Endothelial cell of umbilical vein (primary cell): ENCODE measurements at regions not wholly inside any gene's neighbourhood (a gene's known extent, or its start where the extent isn't known, plus 50 kb on each side); places are given as distances from the start of the nearest gene placed in this dataset.

Experiments
- BruUV-seq: library from RNA; stranded (reverse); fragments of 400-500 nt; replicated peaks from 2 replicates; lab custom pipeline; 2021; lab: Mats Ljungman, UMichigan
- CTCF ChIA-PET: fragments of 300-600, 350-600 bp; sonication (Branson Sonifier 250); formaldehyde crosslinking; loops from one replicate; lab custom pipeline; 2021; ENCODE audit warnings: antibody characterized with exemption, inconsistent platforms; lab: Charles Lee
- POLR2A ChIA-PET: fragments of 300-600, 350-600 bp; sonication (Branson Sonifier 250); formaldehyde crosslinking; loops from one replicate; lab custom pipeline; 2021; ENCODE audit warnings: antibody characterized with exemption, inconsistent platforms; lab: Charles Lee
- DNase-seq: peaks from one replicate; pipeline ENCODE4 v3.0.0-alpha.2; 2011; ENCODE audit warnings: low read depth, low spot score
- FAIRE-seq: peaks from 2 replicates; lab custom pipeline; 2011; peaks lifted over from hg19 to GRCh38; lab: Jason Lieb, UNC
- H2AFZ ChIP-seq: 2 replicates; pipeline ENCODE4 v1.6.0; 2012; ENCODE audit warnings: low read depth, low read length, control low read depth, inconsistent platforms
- H3K27ac ChIP-seq: 2 replicates; pipeline ENCODE4 v1.5.1; 2011; ENCODE audit warnings: low read depth, mild to moderate bottlenecking, control low read depth, low read length, moderate library complexity; ENCODE audit not compliant: insufficient read depth
- H3K27me3 ChIP-seq, 2 experiments: 2 replicates each; pipeline versions ENCODE4 v1.6.0 to v1.6.1; 2011; ENCODE audit warnings: low read length in 2 of 2, mixed read lengths in 1 of 2; ENCODE audit not compliant: control insufficient read depth in 2 of 2, insufficient read depth in 2 of 2
- H3K36me3 ChIP-seq, 2 experiments: 2 replicates in 1 of 2; 3 replicates in 1 of 2; pipeline ENCODE4 v1.5.1; 2011; ENCODE audit warnings: low read length in 2 of 2, mild to moderate bottlenecking in 1 of 2, moderate library complexity in 1 of 2; ENCODE audit not compliant: control insufficient read depth in 2 of 2, insufficient read depth in 2 of 2; ENCODE audit errors: extremely low read depth in 1 of 2
- H3K4me1 ChIP-seq: 3 replicates; pipeline ENCODE4 v1.5.1; 2011; ENCODE audit warnings: mild to moderate bottlenecking, low read length; ENCODE audit not compliant: control insufficient read depth, insufficient read depth; ENCODE audit errors: extremely low read depth
- H3K4me2 ChIP-seq: 2 replicates; pipeline ENCODE4 v1.6.1; 2011; ENCODE audit warnings: low read length, control low read depth, mixed read lengths; ENCODE audit not compliant: insufficient read depth
- H3K4me3 ChIP-seq, 3 experiments: fragments of 200-600 bp in 1 of 3; sonication (generic), shearing (Covaris generic) in 1 of 3; replicated peaks in 1 of 3; 2 replicates each; pipeline ENCODE4 v1.5.1; 2011 to 2016; ENCODE audit warnings: control low read depth in 3 of 3, low read length in 3 of 3, mild to moderate bottlenecking in 2 of 3, inconsistent platforms in 1 of 3, low read depth in 1 of 3, moderate library complexity in 1 of 3; ENCODE audit not compliant: insufficient read depth in 1 of 3
- H3K79me2 ChIP-seq: 2 replicates; pipeline ENCODE4 v1.6.0; 2012; ENCODE audit warnings: low read length, inconsistent platforms; ENCODE audit not compliant: control insufficient read depth, insufficient read depth
- H3K9ac ChIP-seq: replicated peaks from 2 replicates; pipeline ENCODE3; 2011; ENCODE audit warnings: low read length, control low read depth; ENCODE audit not compliant: insufficient read depth; ENCODE audit errors: extremely low read depth
- H3K9me1 ChIP-seq: replicated peaks from 3 replicates; pipeline ENCODE4 v1.6.0; 2011; ENCODE audit warnings: mild to moderate bottlenecking, low read length; ENCODE audit not compliant: control insufficient read depth, insufficient read depth; ENCODE audit errors: extremely low read depth
- H3K9me3 ChIP-seq: replicated peaks from 2 replicates; pipeline ENCODE4 v1.5.1; 2012; ENCODE audit warnings: low read length, inconsistent platforms; ENCODE audit not compliant: control insufficient read depth, insufficient read depth
- H4K20me1 ChIP-seq: replicated peaks from 2 replicates; pipeline ENCODE3; 2011; ENCODE audit warnings: mild to moderate bottlenecking, low read length; ENCODE audit not compliant: control insufficient read depth, insufficient read depth; ENCODE audit errors: extremely low read depth
- CTCF ChIP-seq, 2 donors: IDR thresholded peaks; 1 replicate in 1 of 2; 2 replicates in 1 of 2; pipeline ENCODE4 v1.5.1; 2011; ENCODE audit warnings: low read length in 2 of 2, mild to moderate bottlenecking in 2 of 2, moderate library complexity in 2 of 2, control low read depth in 1 of 2, inconsistent platforms in 1 of 2, low read depth in 1 of 2; ENCODE audit not compliant: insufficient read depth in 1 of 2; ENCODE audit errors: extremely low read depth in 1 of 2
- EZH2 ChIP-seq: IDR thresholded peaks from 2 replicates; pipeline ENCODE4 v1.6.1; 2012; ENCODE audit warnings: borderline replicate concordance, low read depth, mild to moderate bottlenecking, moderate library complexity, low read length, inconsistent platforms; ENCODE audit not compliant: severe bottlenecking
- FOS ChIP-seq: IDR thresholded peaks from 2 replicates; pipeline ENCODE4 v1.6.1; 2011; ENCODE audit warnings: mild to moderate bottlenecking, low read length, moderate library complexity, borderline replicate concordance; ENCODE audit not compliant: insufficient read depth
- GATA2 ChIP-seq: IDR thresholded peaks from 2 replicates; pipeline ENCODE4 v1.7.0; 2011; ENCODE audit warnings: low read depth, mild to moderate bottlenecking, moderate library complexity, mixed read lengths, low read length; ENCODE audit not compliant: insufficient read length, insufficient read depth
- JUN ChIP-seq: IDR thresholded peaks from 2 replicates; pipeline ENCODE4 v1.6.1; 2011; ENCODE audit warnings: borderline replicate concordance, low read depth; ENCODE audit not compliant: insufficient read length, insufficient read depth
- MAX ChIP-seq: IDR thresholded peaks from 2 replicates; pipeline ENCODE4 v1.6.1; 2011; ENCODE audit not compliant: insufficient read depth, insufficient read length
- MYC ChIP-seq: IDR thresholded peaks from one replicate; pipeline ENCODE4 v1.6.1; 2011; ENCODE audit warnings: mild to moderate bottlenecking, low read depth, low read length
- POLR2A ChIP-seq: IDR thresholded peaks from 2 replicates; pipeline ENCODE4 v1.6.1; 2012; ENCODE audit warnings: low read depth, mild to moderate bottlenecking, control low read depth, low read length
- POLR2AphosphoS5 ChIP-seq: IDR thresholded peaks from 2 replicates; pipeline ENCODE4 v1.6.1; 2012; ENCODE audit warnings: low read depth, mild to moderate bottlenecking, control low read depth, low read length, moderate library complexity; ENCODE audit not compliant: insufficient read depth
- dilution Hi-C: fragments of 300-500 bp; cut with MboI; formaldehyde crosslinking; loops from one replicate; pipeline ENCODE4 v1.15.0; 2019; ENCODE audit warnings: low sequenced_read_pairs; ENCODE audit not compliant: extremely low pct_ligation_motif_present
- intact Hi-C: fragments of 100-400 bp; cut with micrococcal nuclease; formaldehyde crosslinking; loops from one replicate; pipeline ENCODE4 v1.10.0; 2022

GRCh38 chr1:114340892-114341291 lies 170.1 kb downstream of the TRIM33 start:
- no peaks in the 10 kb centered on the region for H3K27me3 ChIP-seq
- H3K9me1 ChIP-seq, result no peaks in the 10 kb centered on the region
- H3K4me3 ChIP-seq, result no peak overlapping the region
- H4K20me1 ChIP-seq, result no peaks in the 10 kb centered on the region
- intact Hi-C loops (loop anchor here (10.0 kb wide), 2 partner anchors 634 to 704 kb away; no protein-coding TSS in a partner anchor), dilution Hi-C loops (no loop called here)
- H2AFZ ChIP-seq, result no peak overlapping the region
- H3K9me3 ChIP-seq, result no peaks in the 10 kb centered on the region
- TF ChIP-seq MYC (no peak), POLR2AphosphoS5 (no peak), MAX (no peak), POLR2A (no peak), JUN (no peak), EZH2 (no peak), GATA2 (no peak), CTCF (IDR thresholded peaks at IDR 0.05; ENCODE audit: extremely low read depth in 1 of 2, insufficient read depth in 1 of 2, low read depth in 1 of 2, low read length in 2 of 2) (no peak), FOS (no peak)
- ChIA-PET CTCF (no interaction called here), POLR2A (no interaction called here)
- H3K79me2 ChIP-seq, result no peaks in the 10 kb centered on the region
- no peak overlapping the region for H3K9ac ChIP-seq
- BruUV-seq, result no TSS peak
- no peak for FAIRE-seq
- H3K4me1 ChIP-seq, result peaks cover 3% of the 10 kb centered on the region
- no peaks in the 10 kb centered on the region for H3K36me3 ChIP-seq
- no peak overlapping the region for H3K4me2 ChIP-seq
- DNase-seq, result no peak
- no peak overlapping the region for H3K27ac ChIP-seq
